NCI-H2081 treated with DMSO at 0.1 percent for 48 hours (cell line): ENCODE measurements at regions not wholly inside any gene's neighbourhood (a gene's known extent, or its start where the extent isn't known, plus 50 kb on each side); places are given as distances from the start of the nearest gene placed in this dataset.

ENCODE experiments used
- DNase-seq: peaks from one replicate; lab custom pipeline; 2025; lab: John Stamatoyannopoulos, UW

- no peak for DNase-seq
These were observed 604.3 kb upstream of the CDH7 start for GRCh38 chr18:65146482-65147021.

GRCh38 chr18:65145312-65145711 is 605.5 kb upstream of the CDH7 start:
- DNase-seq = no peak

GRCh38 chr18:65133610-65134009 is 617.2 kb upstream of the CDH7 start:
- DNase-seq = no peak

GRCh38 chr18:65124633-65125032 is 626.2 kb upstream of the CDH7 start:
- DNase-seq = no peak

GRCh38 chr18:65103864-65104263 is 646.9 kb upstream of the CDH7 start:
- no peak for DNase-seq

GRCh38 chr18:65093346-65093745 is 657.5 kb upstream of the CDH7 start:
- no peak for DNase-seq

- DNase-seq = no peak
These were observed 659.0 kb upstream of the CDH7 start for GRCh38 chr18:65091744-65092329.

- DNase-seq = no peak
These were observed 667.9 kb upstream of the CDH7 start for GRCh38 chr18:65082907-65083306.

- DNase-seq = no peak
These were observed 669.0 kb upstream of the CDH7 start for GRCh38 chr18:65081786-65082185.

GRCh38 chr18:65073060-65073550 is 677.7 kb upstream of the CDH7 start:
- DNase-seq = no peak

GRCh38 chr18:65057439-65058083 is 693.3 kb upstream of the CDH7 start:
- DNase-seq = no peak

- no peak for DNase-seq
These were observed 694.2 kb upstream of the CDH7 start for GRCh38 chr18:65056575-65056974.

- DNase-seq = no peak
These were observed 701.2 kb upstream of the CDH7 start for GRCh38 chr18:65049586-65049985.

GRCh38 chr18:65039578-65039977 is 711.2 kb upstream of the CDH7 start:
- no peak for DNase-seq

- no peak for DNase-seq
These were observed 715.1 kb upstream of the CDH7 start for GRCh38 chr18:65035701-65036100.

GRCh38 chr18:65025756-65026155 is 725.1 kb upstream of the CDH7 start:
- no peak for DNase-seq

- no peak for DNase-seq
These were observed 729.8 kb upstream of the CDH7 start for GRCh38 chr18:65021021-65021420.

GRCh38 chr18:65018184-65018583 is 732.6 kb upstream of the CDH7 start:
- no peak for DNase-seq

- DNase-seq = no peak
These were observed 733.4 kb upstream of the CDH7 start for GRCh38 chr18:65017372-65017760.

GRCh38 chr18:65016631-65017371 is 734.0 kb upstream of the CDH7 start:
- DNase-seq = no peak

GRCh38 chr18:64994370-64994769 is 756.4 kb upstream of the CDH7 start:
- DNase-seq = no peak

- DNase-seq = no peak
These were observed 757.1 kb upstream of the CDH7 start for GRCh38 chr18:64993695-64994094.

GRCh38 chr18:64992654-64993053 is 758.2 kb upstream of the CDH7 start:
- no peak for DNase-seq
